H1 (cell line): ENCODE measurements at regions not wholly inside any gene's neighbourhood (a gene's known extent, or its start where the extent isn't known, plus 50 kb on each side); places are given as distances from the start of the nearest gene placed in this dataset.

ENCODE experiments used
- CTCF ChIA-PET: fragments of 300-600 bp; sonication (Branson Sonifier 250); formaldehyde crosslinking; loops from one replicate; lab custom pipeline; 2021; ENCODE audit not compliant: partially characterized antibody; lab: Charles Lee
- POLR2A ChIA-PET: fragments of 300-600 bp; sonication (Branson Sonifier 250); formaldehyde crosslinking; loops from one replicate; lab custom pipeline; 2021; ENCODE audit warnings: inconsistent platforms; ENCODE audit not compliant: partially characterized antibody; lab: Charles Lee
- DNase-seq, 2 experiments: peaks; one replicate each; pipeline versions ENCODE4 v3.0.0 to v3.0.0-alpha.2; 2010 to 2022; ENCODE audit warnings: low spot score in 2 of 2, low read depth in 1 of 2, mixed read lengths in 1 of 2
- FAIRE-seq: peaks from 2 replicates; lab custom pipeline; 2011; peaks lifted over from hg19 to GRCh38; lab: Jason Lieb, UNC
- H2AFZ ChIP-seq: 2 replicates; pipeline ENCODE4 v1.8.1; 2012; ENCODE audit warnings: low read length, inconsistent platforms
- H2AK5ac ChIP-seq: 2 replicates; pipeline ENCODE4 v1.6.1; 2013; ENCODE audit warnings: low read depth, low read length
- H2BK120ac ChIP-seq: replicated peaks from 2 replicates; pipeline ENCODE3; 2013; ENCODE audit warnings: low read depth, low read length, inconsistent platforms
- H2BK12ac ChIP-seq: 2 replicates; pipeline ENCODE4 v1.6.1; 2013; ENCODE audit warnings: low read depth, low read length
- H2BK15ac ChIP-seq: 2 replicates; pipeline ENCODE4 v1.6.1; 2013; ENCODE audit warnings: low read length
- H2BK20ac ChIP-seq: 2 replicates; pipeline ENCODE4 v1.6.1; 2013; ENCODE audit warnings: low read length
- H2BK5ac ChIP-seq: 2 replicates; pipeline ENCODE4 v1.6.1; 2013; ENCODE audit warnings: low read depth, low read length
- H3K14ac ChIP-seq: 2 replicates; pipeline ENCODE4 v1.6.1; 2013; ENCODE audit warnings: inconsistent platforms; ENCODE audit not compliant: insufficient read length
- H3K18ac ChIP-seq: 2 replicates; pipeline ENCODE4 v1.6.1; 2013; ENCODE audit warnings: low read length; ENCODE audit errors: extremely low read depth
- H3K23ac ChIP-seq: 2 replicates; pipeline ENCODE4 v1.6.1; 2013; ENCODE audit warnings: inconsistent platforms; ENCODE audit not compliant: insufficient read length
- H3K23me2 ChIP-seq: 2 replicates; pipeline ENCODE4 v1.6.1; 2013; ENCODE audit warnings: low read depth, low read length
- H3K27ac ChIP-seq: 2 replicates; pipeline ENCODE4 v1.6.1; 2011; ENCODE audit warnings: low read depth, low read length, inconsistent platforms
- H3K27me3 ChIP-seq, 4 experiments: replicated peaks in 1 of 4; 1 replicate in 1 of 4; 2 replicates in 3 of 4; pipeline versions ENCODE4 v1.6.1 to v1.8.1; 2011 to 2013; ENCODE audit warnings: low read length in 3 of 4, mild to moderate bottlenecking in 3 of 4, inconsistent platforms in 2 of 4, mixed read lengths in 2 of 4, moderate library complexity in 1 of 4; ENCODE audit not compliant: control insufficient read depth in 3 of 4, insufficient read depth in 3 of 4; ENCODE audit errors: extremely low read depth in 1 of 4
- H3K36me3 ChIP-seq, 4 experiments: 2 replicates each; pipeline versions ENCODE4 v1.6.1 to v1.8.1; 2011 to 2013; ENCODE audit warnings: mild to moderate bottlenecking in 4 of 4, low read length in 3 of 4, moderate library complexity in 2 of 4, control low read depth in 1 of 4, inconsistent platforms in 1 of 4; ENCODE audit not compliant: insufficient read depth in 4 of 4, control insufficient read depth in 2 of 4
- H3K4ac ChIP-seq: replicated peaks from 2 replicates; pipeline ENCODE3; 2013; ENCODE audit warnings: low read length, low read depth, mixed read lengths, inconsistent platforms; ENCODE audit not compliant: insufficient read length
- H3K4me1 ChIP-seq, 4 experiments: replicated peaks in 1 of 4; 1 replicate in 1 of 4; 2 replicates in 3 of 4; pipeline versions ENCODE4 v1.6.1 to v1.8.1; 2011 to 2013; ENCODE audit warnings: low read length in 3 of 4, inconsistent platforms in 2 of 4, mixed read lengths in 1 of 4; ENCODE audit not compliant: insufficient read depth in 4 of 4, control insufficient read depth in 3 of 4
- H3K4me2 ChIP-seq, 2 experiments: 2 replicates each; pipeline versions ENCODE4 v1.6.1 to v1.8.1; 2011 to 2013; ENCODE audit warnings: low read depth in 2 of 2, low read length in 2 of 2, control low read depth in 1 of 2, inconsistent platforms in 1 of 2, mild to moderate bottlenecking in 1 of 2; ENCODE audit not compliant: insufficient read depth in 1 of 2
- H3K4me3 ChIP-seq, 4 experiments: fragments of 200-600, 300-600 bp in 1 of 4; sonication (generic), shearing (Covaris generic), sonication (Bioruptor Twin) in 1 of 4; 2 replicates each; pipeline versions ENCODE4 v1.5.1 to v1.8.1; 2011 to 2016; ENCODE audit warnings: low read length in 4 of 4, low read depth in 3 of 4, control low read depth in 2 of 4, inconsistent platforms in 2 of 4, mild to moderate bottlenecking in 2 of 4, mixed read lengths in 1 of 4, moderate library complexity in 1 of 4; ENCODE audit not compliant: insufficient read depth in 2 of 4; ENCODE audit errors: extremely low read depth in 1 of 4
- H3K56ac ChIP-seq: replicated peaks from 2 replicates; pipeline ENCODE3; 2013; ENCODE audit warnings: low read depth, mild to moderate bottlenecking, mixed read lengths, low read length, inconsistent platforms; ENCODE audit not compliant: insufficient read length
- H3K79me1 ChIP-seq: 2 replicates; pipeline ENCODE4 v1.6.1; 2013; ENCODE audit warnings: low read depth, low read length, control low read depth
- H3K79me2 ChIP-seq, 2 experiments: 2 replicates each; pipeline versions ENCODE4 v1.6.1 to v1.8.1; 2012 to 2013; ENCODE audit warnings: low read length in 2 of 2, mild to moderate bottlenecking in 2 of 2, inconsistent platforms in 1 of 2; ENCODE audit not compliant: insufficient read depth in 2 of 2, control insufficient read depth in 1 of 2
- H3K9ac ChIP-seq, 4 experiments: replicated peaks in 1 of 4; 1 replicate in 1 of 4; 2 replicates in 3 of 4; pipeline versions ENCODE4 v1.6.1 to v1.8.1; 2011 to 2013; ENCODE audit warnings: low read depth in 3 of 4, low read length in 3 of 4, control low read depth in 2 of 4, mild to moderate bottlenecking in 2 of 4, moderate library complexity in 2 of 4, inconsistent platforms in 1 of 4; ENCODE audit errors: extremely low read depth in 1 of 4
- H3K9me3 ChIP-seq, 2 experiments: 2 replicates each; pipeline versions ENCODE4 v1.6.1 to v1.8.1; 2012 to 2013; ENCODE audit warnings: mild to moderate bottlenecking in 2 of 2, moderate library complexity in 2 of 2, control low read depth in 1 of 2, inconsistent platforms in 1 of 2, low read depth in 1 of 2, low read length in 1 of 2, mixed read lengths in 1 of 2; ENCODE audit not compliant: insufficient read depth in 2 of 2
- H4K20me1 ChIP-seq, 2 experiments: replicated peaks in 1 of 2; 2 replicates each; pipeline versions ENCODE3 to v1.8.1; 2011 to 2013; ENCODE audit warnings: inconsistent platforms in 2 of 2, low read length in 2 of 2, mild to moderate bottlenecking in 1 of 2; ENCODE audit not compliant: insufficient read depth in 2 of 2, control insufficient read depth in 1 of 2
- H4K5ac ChIP-seq: 2 replicates; pipeline ENCODE4 v1.6.1; 2013; ENCODE audit warnings: low read length, low read depth, mixed read lengths, inconsistent platforms; ENCODE audit not compliant: insufficient read length
- H4K8ac ChIP-seq: 2 replicates; pipeline ENCODE4 v1.8.0; 2013; ENCODE audit warnings: mild to moderate bottlenecking, moderate library complexity, low read length, inconsistent platforms; ENCODE audit not compliant: insufficient read depth; ENCODE audit errors: extremely low read depth
- H4K91ac ChIP-seq: replicated peaks from 2 replicates; pipeline ENCODE3; 2013; ENCODE audit warnings: low read length, mixed read lengths, inconsistent platforms; ENCODE audit not compliant: insufficient read length
- ASH2L ChIP-seq: fragments of 200-600, 300-600 bp; sonication (generic); IDR thresholded peaks from one replicate; pipeline ENCODE4 v1.7.1; 2017; ENCODE audit warnings: low read length
- CEBPB ChIP-seq: IDR thresholded peaks from 2 replicates; pipeline ENCODE4 v1.6.1; 2012; ENCODE audit warnings: low read depth, low read length
- CHD2 ChIP-seq: IDR thresholded peaks from 2 replicates; pipeline ENCODE4 v1.6.1; 2012; ENCODE audit warnings: low read length, improper control_type of control experiment
- PHF8 ChIP-seq: fragments of 200-600 bp; sonication (generic); conservative IDR thresholded peaks from 2 replicates; pipeline ENCODE4 v1.7.1; 2012; ENCODE audit warnings: low read depth, mild to moderate bottlenecking, inconsistent platforms, low read length, moderate library complexity
- RFX5 ChIP-seq: IDR thresholded peaks from 2 replicates; pipeline ENCODE4 v1.6.1; 2011; ENCODE audit warnings: low read depth, low read length, improper control_type of control experiment, borderline replicate concordance
- TF ChIP-seq, protein P1 (sequence below): IDR thresholded peaks from 2 replicates; pipeline ENCODE4 v1.6.1; 2012; ENCODE audit warnings: inconsistent platforms

DNA sequence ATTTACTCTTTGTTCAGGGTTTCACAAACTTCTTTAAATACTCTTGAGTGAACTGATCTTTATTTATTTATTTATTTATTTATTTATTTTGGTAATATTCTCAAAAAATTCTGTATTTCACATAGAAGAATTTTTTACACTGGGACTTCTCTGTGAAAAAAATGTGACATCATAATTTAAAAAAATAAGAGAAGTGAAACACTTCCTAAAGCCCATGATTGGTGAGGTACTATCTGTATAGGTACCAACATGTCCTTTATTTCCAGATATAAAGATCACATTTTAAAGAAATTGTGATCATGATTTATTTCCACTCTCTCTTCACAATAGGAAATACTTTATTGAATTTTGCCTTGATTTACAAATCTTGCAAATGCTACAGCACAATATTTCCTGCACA lies 497.1 kb downstream of the FAT4 start:
- H3K27me3 ChIP-seq = no peaks in the 10 kb centered on the region
- POLR2A ChIA-PET = no interaction called here
- DNase-seq = no peak
- no peak overlapping the region for H4K91ac ChIP-seq
- no peaks in the 10 kb centered on the region for H4K20me1 ChIP-seq
- H3K9me3 ChIP-seq = no peaks in the 10 kb centered on the region
- no peaks in the 10 kb centered on the region for H3K23me2 ChIP-seq
- no peak overlapping the region for H2BK120ac ChIP-seq
- H3K27ac ChIP-seq = no peak overlapping the region
- no peak overlapping the region for H2BK15ac ChIP-seq
- no peak overlapping the region for H2BK20ac ChIP-seq
- H3K36me3 ChIP-seq = no peaks in the 10 kb centered on the region
- no peak overlapping the region for H2AK5ac ChIP-seq
- no peak overlapping the region for H3K9ac ChIP-seq
- FAIRE-seq = no peak
- no peak overlapping the region for H3K18ac ChIP-seq
- no peak overlapping the region for H3K4ac ChIP-seq
- no peak overlapping the region for H3K56ac ChIP-seq
- H3K14ac ChIP-seq = no peak overlapping the region
- no peak overlapping the region for H4K5ac ChIP-seq
- H3K4me3 ChIP-seq = no peak overlapping the region
- TF ChIP-seq CEBPB (no peak), RFX5 (no peak), CHD2 (no peak), PHF8 (no peak), ASH2L (no peak)
- TF ChIP-seq, protein P1, sequence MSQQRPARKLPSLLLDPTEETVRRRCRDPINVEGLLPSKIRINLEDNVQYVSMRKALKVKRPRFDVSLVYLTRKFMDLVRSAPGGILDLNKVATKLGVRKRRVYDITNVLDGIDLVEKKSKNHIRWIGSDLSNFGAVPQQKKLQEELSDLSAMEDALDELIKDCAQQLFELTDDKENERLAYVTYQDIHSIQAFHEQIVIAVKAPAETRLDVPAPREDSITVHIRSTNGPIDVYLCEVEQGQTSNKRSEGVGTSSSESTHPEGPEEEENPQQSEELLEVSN = no peak
- no peak overlapping the region for H2BK5ac ChIP-seq
- H3K79me1 ChIP-seq = no peaks in the 10 kb centered on the region
- CTCF ChIA-PET = interaction anchor here (1.3 kb wide), 1 partner anchor 10 kb away, joined by 5 read pairs; no protein-coding TSS in a partner anchor
- no peak overlapping the region for H3K23ac ChIP-seq
- H4K8ac ChIP-seq = no peak overlapping the region
- H2BK12ac ChIP-seq = no peak overlapping the region
- H3K4me2 ChIP-seq = no peak overlapping the region
- H2AFZ ChIP-seq = no peak overlapping the region
- no peaks in the 10 kb centered on the region for H3K79me2 ChIP-seq
- no peaks in the 10 kb centered on the region; a peak in 1 of 7 replicates for H3K4me1 ChIP-seq
